Panc1 (cell line): ENCODE measurements at regions not wholly inside any gene's neighbourhood (a gene's known extent, or its start where the extent isn't known, plus 50 kb on each side); places are given as distances from the start of the nearest gene placed in this dataset.

Source experiments
- CTCF ChIP-seq: fragments of 450-650 bp; IDR thresholded peaks from 2 replicates; pipeline ENCODE4 v1.5.1; 2017; ENCODE audit warnings: mild to moderate bottlenecking
- POLR2AphosphoS5 ChIP-seq: IDR thresholded peaks from 2 replicates; pipeline ENCODE4 v1.6.1; 2012; ENCODE audit warnings: mild to moderate bottlenecking, low read depth, low read length, moderate library complexity
- SIN3A ChIP-seq: IDR thresholded peaks from 2 replicates; pipeline ENCODE4 v1.6.1; 2012; ENCODE audit warnings: low read depth, mild to moderate bottlenecking, low read length, moderate library complexity, borderline replicate concordance; ENCODE audit not compliant: insufficient read depth
- TCF7L2 ChIP-seq: IDR thresholded peaks from 2 replicates; pipeline ENCODE4 v1.6.1; 2011; ENCODE audit warnings: mild to moderate bottlenecking, low read depth, low read length, inconsistent platforms

DNA sequence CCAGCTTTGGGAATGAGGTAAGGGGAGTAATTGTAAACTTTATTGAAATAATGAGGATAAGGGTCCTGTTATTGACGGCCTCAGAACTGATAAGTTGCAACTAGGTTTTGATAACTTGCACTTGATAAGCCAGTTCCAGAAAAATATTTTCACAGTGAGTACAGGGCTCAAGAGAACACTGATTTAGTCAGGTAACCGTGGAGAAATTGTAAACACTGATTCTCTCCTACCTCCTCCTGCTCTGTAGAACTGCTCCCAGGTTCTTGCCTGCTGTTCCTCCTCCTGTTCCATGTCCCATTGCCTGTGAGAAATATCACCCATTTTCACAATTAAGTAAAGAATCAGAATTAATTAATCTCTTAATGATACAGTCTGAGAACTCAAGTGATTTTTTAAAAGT is 55.0 kb upstream of the CXXC4 start:
- TF ChIP-seq POLR2AphosphoS5, result no peak
- no peak for TF ChIP-seq CTCF
- TF ChIP-seq SIN3A, result no peak
- no peak for TF ChIP-seq TCF7L2
